NCI-H345 (cell line): ENCODE measurements at regions not wholly inside any gene's neighbourhood (a gene's known extent, or its start where the extent isn't known, plus 50 kb on each side); places are given as distances from the start of the nearest gene placed in this dataset.

Experiments used
- DNase-seq: peaks from one replicate; lab custom pipeline; 2025; lab: John Stamatoyannopoulos, UW

- no peak for DNase-seq
Measured at GRCh38 chr2:9137379-9138150, 69.0 kb upstream of the ASAP2 start.

DNA sequence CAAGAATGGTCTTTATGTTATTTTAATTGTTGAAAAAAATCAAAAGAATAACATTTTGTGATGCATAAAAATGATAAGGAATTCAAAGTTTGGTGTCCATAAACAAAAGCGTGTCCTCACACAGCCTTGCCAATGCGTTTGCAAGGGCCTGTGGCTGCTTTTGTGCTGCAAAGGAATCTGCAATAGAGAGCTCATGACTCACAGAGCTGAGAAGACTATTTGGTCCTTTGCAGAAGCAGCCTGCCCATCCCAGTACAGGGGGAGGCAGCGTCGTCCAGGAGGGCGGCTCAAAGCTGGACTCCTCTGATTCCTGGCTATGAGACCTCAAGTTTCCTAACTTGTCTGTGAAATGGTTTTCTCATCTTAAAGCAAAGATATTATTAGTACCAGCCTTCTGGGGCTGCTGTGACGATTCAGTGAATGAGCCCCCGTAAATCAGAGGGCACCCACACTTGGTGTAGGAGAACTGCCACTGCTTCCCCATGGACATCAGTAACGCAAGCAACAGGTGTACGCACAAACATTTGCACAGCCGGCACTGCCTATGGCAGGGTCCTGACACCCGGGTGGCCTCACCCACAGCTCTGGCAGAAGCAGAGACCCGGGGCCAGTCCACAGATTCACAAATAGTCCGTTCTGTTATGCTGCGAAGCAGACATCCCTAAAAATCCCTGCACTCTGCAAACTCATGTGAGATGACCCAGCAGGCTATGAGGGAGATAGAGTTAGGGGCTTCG, 70.6 kb upstream of the ASAP2 start:
- DNase-seq: no peak

GRCh38 chr2:9127316-9127715, 79.3 kb upstream of the ASAP2 start:
- DNase-seq: no peak

- no peak for DNase-seq
Measured at GRCh38 chr2:9126540-9126939, 80.1 kb upstream of the ASAP2 start.

DNA sequence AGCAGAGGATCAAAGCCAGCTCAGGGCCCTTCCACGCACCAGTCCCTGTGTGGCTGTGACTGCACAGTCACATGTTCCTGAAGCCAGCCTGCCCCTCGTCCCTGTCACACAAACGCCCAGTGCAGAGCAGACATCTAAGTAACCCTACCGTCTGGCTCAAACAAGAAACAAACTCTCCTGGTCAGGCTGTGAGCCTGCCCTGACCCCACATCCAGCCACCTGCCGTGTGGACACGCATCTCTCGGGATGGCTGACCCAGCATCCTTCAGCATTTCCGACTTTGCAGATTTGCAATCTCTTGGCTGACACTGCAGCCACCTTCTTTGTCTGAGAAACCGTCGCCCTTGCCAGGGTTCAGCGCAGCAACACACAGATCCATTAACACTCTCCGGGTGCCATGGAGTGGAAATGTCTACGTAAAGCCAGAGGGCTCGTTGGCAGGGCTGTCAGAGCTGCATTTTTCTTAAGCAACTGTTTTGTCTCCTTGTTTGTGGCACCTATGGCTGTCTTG, 82.3 kb upstream of the ASAP2 start:
- no peak for DNase-seq

DNA sequence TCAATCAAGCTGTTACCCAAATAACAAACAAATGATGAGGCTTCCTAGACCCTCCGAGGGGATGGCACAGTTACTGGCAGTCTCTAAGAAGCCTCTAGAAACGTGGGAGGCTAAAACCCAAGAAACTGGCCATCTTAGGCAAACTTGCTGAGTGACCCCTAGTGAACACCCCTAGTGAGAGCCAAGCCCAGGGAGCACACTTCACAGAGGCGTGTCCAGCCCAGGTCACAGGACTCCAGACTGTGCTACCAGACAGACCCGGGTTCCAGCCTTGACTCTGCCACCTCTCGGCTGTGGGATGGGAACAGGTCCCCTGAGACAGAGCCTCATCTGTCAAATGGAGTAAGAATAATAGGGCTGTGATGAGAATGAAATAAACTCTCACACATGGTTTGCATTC, 83.5 kb upstream of the ASAP2 start:
- no peak for DNase-seq

- no peak for DNase-seq
Measured at GRCh38 chr2:9122367-9122766, 84.2 kb upstream of the ASAP2 start.

DNA sequence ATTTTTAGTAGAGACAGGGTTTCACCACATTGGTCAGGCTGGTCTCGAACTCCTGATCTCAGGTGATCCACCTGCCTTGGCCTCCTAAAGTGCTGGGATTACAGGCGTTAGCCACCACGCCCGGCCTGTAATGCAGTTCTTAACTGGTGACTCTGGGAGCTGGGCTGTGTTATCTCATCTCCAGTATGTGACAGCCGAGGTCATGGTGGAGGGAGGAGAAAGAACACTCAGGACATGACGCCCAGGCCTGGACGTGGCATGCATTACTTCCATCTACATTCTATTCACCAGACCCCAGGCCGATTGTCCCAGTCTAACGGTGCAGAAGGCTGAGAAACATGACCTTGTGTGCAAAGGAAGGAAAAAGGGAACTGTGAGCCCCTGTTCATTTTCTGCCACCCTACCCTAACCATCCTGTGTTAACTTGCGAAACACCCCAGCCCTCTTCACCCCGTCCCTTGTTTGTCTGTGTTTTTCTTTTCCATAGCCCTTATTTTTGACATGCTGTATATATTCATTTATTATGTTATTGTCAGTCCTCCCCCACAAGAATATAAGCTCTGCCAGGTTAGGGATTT, 88.1 kb upstream of the ASAP2 start:
- no peak for DNase-seq

DNA sequence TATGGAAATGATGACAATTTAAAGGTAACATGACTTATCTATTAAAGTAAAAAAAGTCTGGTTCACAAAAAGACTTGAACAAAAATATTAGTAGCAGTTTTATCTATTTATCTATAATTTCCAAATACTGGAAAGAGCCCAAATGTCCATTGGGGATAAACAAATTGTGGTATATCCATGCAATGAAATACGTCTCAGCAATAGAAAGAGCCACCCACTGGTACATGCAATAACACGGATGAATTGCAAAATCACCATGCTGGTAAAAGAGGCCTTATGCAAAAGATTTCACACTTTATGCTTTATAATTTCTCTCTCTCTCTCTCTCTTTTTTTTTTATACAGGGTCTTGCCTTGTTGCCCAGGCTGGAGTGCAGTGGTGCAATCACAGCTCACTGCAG, 91.4 kb upstream of the ASAP2 start:
- DNase-seq: no peak

- DNase-seq: no peak
Measured at GRCh38 chr2:9114458-9114857, 92.2 kb upstream of the ASAP2 start.

GRCh38 chr2:9113916-9114315, 92.7 kb upstream of the ASAP2 start:
- DNase-seq: no peak

GRCh38 chr2:9113262-9113661, 93.3 kb upstream of the ASAP2 start:
- DNase-seq: no peak

- DNase-seq: no peak
Measured at GRCh38 chr2:9112079-9112721, 94.4 kb upstream of the ASAP2 start.

- DNase-seq: no peak
Measured at GRCh38 chr2:9110893-9111569, 95.6 kb upstream of the ASAP2 start.

GRCh38 chr2:9110346-9110884, 96.2 kb upstream of the ASAP2 start:
- no peak for DNase-seq

- no peak for DNase-seq
Measured at GRCh38 chr2:9109871-9110270, 96.7 kb upstream of the ASAP2 start.

- no peak for DNase-seq
Measured at GRCh38 chr2:9108210-9108967, 98.2 kb upstream of the ASAP2 start.

DNA sequence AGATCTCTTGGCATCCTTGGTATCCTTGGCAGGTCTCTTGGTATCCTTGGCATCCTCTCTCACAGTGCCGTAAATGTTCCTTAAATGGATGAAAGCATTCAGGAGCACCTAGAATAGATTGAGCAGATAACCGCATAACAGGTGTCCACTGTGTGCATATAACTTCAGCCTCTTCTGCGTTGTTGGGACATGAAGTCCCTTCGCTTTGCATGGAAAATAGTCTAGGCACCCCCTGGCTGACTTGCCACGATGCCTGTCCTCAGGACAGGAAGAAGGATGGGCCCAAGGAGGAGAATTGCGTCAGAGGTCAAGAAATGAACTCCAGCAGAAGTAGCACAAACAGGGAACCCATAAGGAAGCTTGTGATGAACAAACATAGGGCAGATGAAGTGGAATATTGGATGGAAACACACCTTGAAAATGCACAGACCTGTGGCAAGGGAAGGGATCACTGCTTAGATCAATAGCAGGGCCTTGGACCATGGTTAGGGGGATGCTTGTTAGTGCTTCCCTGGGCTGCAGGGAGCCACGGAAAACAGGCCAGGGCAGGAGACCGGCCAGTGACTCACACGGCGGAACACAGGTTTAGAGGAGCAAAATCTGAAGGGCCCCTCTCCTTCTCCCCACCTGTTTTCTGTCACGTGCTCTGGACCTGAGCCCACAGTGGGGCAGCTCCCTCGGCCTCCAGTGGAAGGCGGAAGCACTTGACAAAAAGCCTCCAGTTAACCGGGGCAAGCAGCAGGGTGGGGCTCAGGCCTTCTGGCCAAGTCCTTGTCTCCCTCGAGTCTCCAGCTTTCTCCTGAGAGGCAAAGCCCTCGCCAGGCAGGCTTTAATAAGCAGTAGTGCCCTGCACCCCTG, 99.2 kb upstream of the ASAP2 start:
- DNase-seq: no peak

DNA sequence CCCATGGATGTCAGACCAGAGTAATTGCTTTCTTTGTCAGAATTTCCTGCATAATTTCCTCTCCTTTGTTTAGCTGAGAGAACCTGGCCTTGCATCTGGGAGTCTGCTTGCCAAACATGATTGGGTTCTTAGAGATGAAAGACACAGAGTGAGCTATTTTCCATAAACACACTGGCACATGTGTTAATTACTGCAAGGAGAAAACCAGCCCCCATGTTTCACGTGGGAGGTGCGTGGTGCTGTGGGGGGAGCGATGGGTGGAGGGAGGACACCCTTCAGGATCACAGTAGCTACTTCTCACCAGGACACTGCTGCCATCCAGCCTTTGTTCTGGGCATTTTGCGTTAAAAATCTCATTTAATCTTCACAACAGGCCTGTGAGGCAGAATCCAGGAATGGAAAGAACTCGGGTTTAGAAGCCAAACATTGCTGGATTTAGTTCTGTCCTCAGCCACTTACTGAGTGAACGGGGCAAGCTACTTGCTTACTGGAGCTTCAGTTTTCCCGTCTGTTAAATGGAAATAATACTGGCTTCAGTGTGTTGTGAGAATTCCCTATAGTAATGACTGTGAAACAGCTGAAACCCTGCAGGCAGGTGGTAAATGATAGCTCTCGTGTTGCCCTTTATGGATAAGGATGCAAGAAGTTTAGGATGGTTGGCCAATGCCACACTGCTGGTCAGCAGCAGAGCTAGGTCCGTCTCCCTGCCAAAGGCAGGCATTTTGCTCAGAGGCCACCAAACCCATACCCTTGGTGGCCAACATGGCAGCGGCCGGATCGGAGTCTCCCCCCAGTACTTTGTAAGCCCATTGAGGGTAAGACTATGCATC, 100.1 kb upstream of the ASAP2 start:
- DNase-seq: peak; percentile 95
